Neural cell (in vitro differentiated cells): ENCODE measurements at regions not wholly inside any gene's neighbourhood (a gene's known extent, or its start where the extent isn't known, plus 50 kb on each side); places are given as distances from the start of the nearest gene placed in this dataset.

Experiments
- H2AFZ ChIP-seq: fragments of 200-600, 300-800 bp; sonication (generic), shearing (Covaris generic); 2 replicates; pipeline ENCODE4 v1.6.0; 2014; ENCODE audit warnings: low read depth, mild to moderate bottlenecking, antibody characterized with exemption, low read length, moderate library complexity
- H3F3A ChIP-seq: fragments of 200-600 bp; shearing (Covaris generic); 2 replicates; pipeline ENCODE4 v1.6.1; 2016; ENCODE audit warnings: mild to moderate bottlenecking, moderate library complexity, mixed read lengths, antibody characterized with exemption, low read length; ENCODE audit not compliant: insufficient read depth, poor library complexity, severe bottlenecking
- H3K27ac ChIP-seq: fragments of 200-600, 300-800 bp; sonication (generic), shearing (Covaris generic); 2 replicates; pipeline ENCODE4 v1.5.1; 2014; ENCODE audit warnings: mild to moderate bottlenecking, low read length, moderate library complexity
- H3K27me3 ChIP-seq: fragments of 300-800, 200-600 bp; sonication (generic), shearing (Covaris generic); 2 replicates; pipeline ENCODE4 v1.6.0; 2014; ENCODE audit warnings: mild to moderate bottlenecking, low read depth, low read length, moderate library complexity; ENCODE audit not compliant: insufficient read depth
- H3K36me3 ChIP-seq: fragments of 300-800, 200-600 bp; sonication (generic), shearing (Covaris generic); 2 replicates; pipeline ENCODE4 v1.5.1; 2014; ENCODE audit warnings: mild to moderate bottlenecking, antibody characterized with exemption, low read length, moderate library complexity; ENCODE audit not compliant: insufficient read depth
- H3K4me2 ChIP-seq: fragments of 300-800, 200-600 bp; sonication (generic), shearing (Covaris generic); 2 replicates; pipeline ENCODE4 v1.6.0; 2014; ENCODE audit warnings: mild to moderate bottlenecking, low read length
- H3K4me3 ChIP-seq: fragments of 300-800, 200-600 bp; sonication (generic), shearing (Covaris generic); 2 replicates; pipeline ENCODE4 v1.5.1; 2014; ENCODE audit warnings: mild to moderate bottlenecking, low read length, moderate library complexity
- H3K79me2 ChIP-seq: fragments of 200-600 bp; shearing (Covaris generic); replicated peaks from 2 replicates; pipeline ENCODE4 v1.6.0; 2014; ENCODE audit warnings: mild to moderate bottlenecking, low read length, moderate library complexity; ENCODE audit not compliant: insufficient read depth
- H3K9ac ChIP-seq: fragments of 300-800, 200-600 bp; sonication (generic), shearing (Covaris generic); 2 replicates; pipeline ENCODE4 v1.6.1; 2016; ENCODE audit warnings: mild to moderate bottlenecking, low read length, mixed read lengths
- H3K9me2 ChIP-seq: fragments of 200-600 bp; shearing (Covaris generic); 2 replicates; pipeline ENCODE4 v1.6.1; 2016; ENCODE audit warnings: mild to moderate bottlenecking, low read length, mixed read lengths; ENCODE audit not compliant: insufficient read depth
- H3K9me3 ChIP-seq: fragments of 200-600, 300-800 bp; sonication (generic), shearing (Covaris generic); 2 replicates; pipeline ENCODE4 v1.6.1; 2016; ENCODE audit warnings: mild to moderate bottlenecking, mixed run types, low read length, moderate library complexity, mixed read lengths
- H4K20me1 ChIP-seq: fragments of 200-600 bp; shearing (Covaris generic); 2 replicates; pipeline ENCODE4 v1.6.1; 2016; ENCODE audit warnings: mild to moderate bottlenecking, mixed run types; ENCODE audit not compliant: insufficient read depth
- CTCF ChIP-seq: fragments of 450-650 bp; IDR thresholded peaks from 2 replicates; pipeline ENCODE4 v1.5.1; 2014; ENCODE audit warnings: antibody characterized with exemption, mild to moderate bottlenecking, moderate library complexity; ENCODE audit not compliant: poor library complexity, severe bottlenecking
- EP300 ChIP-seq: fragments of 450-650 bp; conservative IDR thresholded peaks from 2 replicates; pipeline ENCODE4 v1.6.1; 2014; ENCODE audit warnings: antibody characterized with exemption, mild to moderate bottlenecking, moderate library complexity; ENCODE audit not compliant: poor library complexity, severe bottlenecking
- EZH2 ChIP-seq: fragments of 200-600, 300-800 bp; shearing (Covaris generic), sonication (generic); IDR thresholded peaks from 2 replicates; pipeline ENCODE4 v1.6.1; 2014; ENCODE audit warnings: antibody characterized with exemption, low read length, borderline replicate concordance, mild to moderate bottlenecking; ENCODE audit not compliant: insufficient read depth, poor library complexity, severe bottlenecking
- MXI1 ChIP-seq: fragments of 450-650 bp; conservative IDR thresholded peaks from 2 replicates; pipeline ENCODE4 v1.6.1; 2014; ENCODE audit warnings: antibody characterized with exemption, mild to moderate bottlenecking; ENCODE audit not compliant: poor library complexity, severe bottlenecking
- POLR2AphosphoS5 ChIP-seq: IDR thresholded peaks from 2 replicates; pipeline ENCODE4 v1.6.1; 2012
- RAD21 ChIP-seq: fragments of 450-650 bp; conservative IDR thresholded peaks from 2 replicates; pipeline ENCODE4 v1.6.1; 2014; ENCODE audit warnings: antibody characterized with exemption, mild to moderate bottlenecking, moderate library complexity
- REST ChIP-seq: IDR thresholded peaks from 2 replicates; pipeline ENCODE4 v1.6.1; 2012; ENCODE audit warnings: borderline replicate concordance
- SMC3 ChIP-seq: fragments of 450-650 bp; conservative IDR thresholded peaks from 2 replicates; pipeline ENCODE4 v1.6.1; 2014; ENCODE audit warnings: antibody characterized with exemption, mild to moderate bottlenecking, moderate library complexity; ENCODE audit not compliant: poor library complexity
- TAF1 ChIP-seq: IDR thresholded peaks from 2 replicates; pipeline ENCODE4 v1.6.1; 2012; ENCODE audit warnings: low read depth

- no peak overlapping the region for H3K9ac ChIP-seq
- H3K4me3 ChIP-seq: no peak overlapping the region
- H3K79me2 ChIP-seq: no peaks in the 10 kb centered on the region
- no peaks in the 10 kb centered on the region for H4K20me1 ChIP-seq
- H3K9me2 ChIP-seq: no peaks in the 10 kb centered on the region
- H3K27ac ChIP-seq: no peak overlapping the region
- H3K4me2 ChIP-seq: no peak overlapping the region
- no peak overlapping the region for H2AFZ ChIP-seq
- no peaks in the 10 kb centered on the region for H3F3A ChIP-seq
- no peaks in the 10 kb centered on the region for H3K9me3 ChIP-seq
- no peaks in the 10 kb centered on the region for H3K27me3 ChIP-seq
- TF ChIP-seq RAD21 (peak; percentile 33), POLR2AphosphoS5 (no peak), SMC3 (peak; percentile 40), REST (no peak), EZH2 (no peak), MXI1 (no peak), TAF1 (no peak), CTCF (peak; percentile 17)
- no peaks in the 10 kb centered on the region for H3K36me3 ChIP-seq
Measured at GRCh38 chr20:47854687-47855212, 69.5 kb upstream of the SULF2 start.

- no peak overlapping the region for H3K9ac ChIP-seq
- no peak overlapping the region for H3K4me3 ChIP-seq
- no peak overlapping the region for H2AFZ ChIP-seq
- no peaks in the 10 kb centered on the region for H3K36me3 ChIP-seq
- H3K27me3 ChIP-seq: no peaks in the 10 kb centered on the region
- H4K20me1 ChIP-seq: no peaks in the 10 kb centered on the region
- no peaks in the 10 kb centered on the region for H3F3A ChIP-seq
- H3K9me2 ChIP-seq: no peaks in the 10 kb centered on the region
- H3K27ac ChIP-seq: no peak overlapping the region
- TF ChIP-seq EZH2 (no peak), MXI1 (no peak), EP300 (no peak), TAF1 (no peak), RAD21 (no peak), CTCF (no peak), REST (no peak), POLR2AphosphoS5 (no peak), SMC3 (no peak)
- H3K9me3 ChIP-seq: no peaks in the 10 kb centered on the region
- no peaks in the 10 kb centered on the region for H3K79me2 ChIP-seq
- no peak overlapping the region for H3K4me2 ChIP-seq
Measured at GRCh38 chr20:47851774-47852173, 66.5 kb upstream of the SULF2 start.
